ENCODE measurements at regions not wholly inside any gene's neighbourhood (a gene's known extent, or its start where the extent isn't known, plus 50 kb on each side); places are given as distances from the start of the nearest gene placed in this dataset.

GRCh38 chr18:56302156-56302555, 336.2 kb downstream of the TXNL1 start:
- no peak overlapping the region for H3K27ac ChIP-seq
- CTCF ChIA-PET: no interaction called here
- ATAC-seq (no peak), DNase-seq (ENCODE audit: low read depth in 1 of 2, low spot score in 1 of 2) (no peak), FAIRE-seq (no peak)
- POLR2A ChIA-PET: no interaction called here
- peaks cover 14% of the 10 kb centered on the region for H3K4me1 ChIP-seq
- no peak overlapping the region for H3K4me3 ChIP-seq
- no peak overlapping the region for H3K4me2 ChIP-seq
- 89% methylated on average over 10 of the region's 11 CpGs for WGBS (ENCODE audit: missing lambda C conversion rate)
- H3K9me3 ChIP-seq: no peaks in the 10 kb centered on the region
- TF ChIP-seq ZC3H11A (IDR thresholded peaks at IDR 0.05) (no peak), EHF (CRISPR knock-in tag; IDR thresholded peaks at IDR 0.05) (no peak), HEYL (CRISPR knock-in tag; IDR thresholded peaks at IDR 0.05) (no peak), ESRRA (IDR thresholded peaks at IDR 0.05; ENCODE audit: borderline replicate concordance, low read length) (no peak), RNF2 (IDR thresholded peaks at IDR 0.05; ENCODE audit: borderline replicate concordance, low read depth) (no peak), REST (IDR thresholded peaks at IDR 0.05) (no peak), FOSL2 (IDR thresholded peaks at IDR 0.05) (no peak), FOSL2 (CRISPR knock-in tag; IDR thresholded peaks at IDR 0.05) (no peak), POLR2AphosphoS2 (conservative IDR thresholded peaks at IDR 0.05; ENCODE audit: low read length) (no peak), ZNF302 (CRISPR knock-in tag; IDR thresholded peaks at IDR 0.05) (no peak), FOSB (CRISPR knock-in tag; IDR thresholded peaks at IDR 0.05) (no peak), RAD21 (conservative IDR thresholded peaks at IDR 0.05 in 1 of 2, IDR thresholded peaks at IDR 0.05 in 1 of 2) (no peak), EHMT2 (IDR thresholded peaks at IDR 0.05; ENCODE audit: low read depth) (no peak), GATA3 (IDR thresholded peaks at IDR 0.05; ENCODE audit: borderline replicate concordance) (no peak), ZFP36 (IDR thresholded peaks at IDR 0.05; ENCODE audit: borderline replicate concordance, partially characterized antibody) (no peak), NR3C1 (IDR thresholded peaks at IDR 0.05) (no peak), MAFK (IDR thresholded peaks at IDR 0.05; ENCODE audit: partially characterized antibody) (no peak), BCL3 (IDR thresholded peaks at IDR 0.05) (no peak), HOXB5 (CRISPR knock-in tag; IDR thresholded peaks at IDR 0.05) (no peak), JUNB (IDR thresholded peaks at IDR 0.05) (no peak)

- Histone ChIP-seq H3K4me2 (peak overlapping the region; percentile 48), H3K4me3 (no peak overlapping the region), H3K9me3 (no peaks in the 10 kb centered on the region), H3K27ac (peak overlapping the region; percentile 30 to 69; a peak in 3 of 6 replicates), H3K4me1 (peaks cover 14% of the 10 kb centered on the region)
- CTCF ChIA-PET: interaction anchor here (0.7 to 1.0 kb wide), 3 partner anchors 8 to 388 kb away, joined by 3 to 4 read pairs (median 3); no protein-coding TSS in a partner anchor
- no peak for FAIRE-seq
- no peak for DNase-seq (ENCODE audit: low read depth in 1 of 2, low spot score in 1 of 2)
- no peak for ATAC-seq
- no peak for TF ChIP-seq RCOR1 (IDR thresholded peaks at IDR 0.05; ENCODE audit: low read depth, low read length)
- POLR2A ChIA-PET: no interaction called here
- whole genome bisulfite sequencing (ENCODE audit: missing lambda C conversion rate): 43% methylated on average over 1 of the region's 1 CpG
Observed at GRCh38 chr18:56299740-56300139, 338.7 kb downstream of the TXNL1 start.

- DNase-seq (ENCODE audit: low read depth in 1 of 2, low spot score in 1 of 2) (peak; percentile 43 to 80), ATAC-seq (peak; percentile 91 to 97), FAIRE-seq (no peak)
- POLR2A ChIA-PET: no interaction called here
- WGBS (ENCODE audit: missing lambda C conversion rate): 5% methylated on average over 1 of the region's 1 CpG
- H3K4me1 ChIP-seq: peaks cover 14% of the 10 kb centered on the region
- peak overlapping the region; percentile 48 for H3K4me2 ChIP-seq
- CTCF ChIA-PET: interaction anchor here (0.9 to 1.4 kb wide), 3 partner anchors 9 to 277 kb away, joined by 3 to 4 read pairs (median 3); no protein-coding TSS in a partner anchor
- no peak overlapping the region for H3K4me3 ChIP-seq
- H3K27ac ChIP-seq: peak overlapping the region in 1 of 2 experiments; percentile 69; a peak in 2 of 6 replicates
- H3K9me3 ChIP-seq: no peaks in the 10 kb centered on the region
- TF ChIP-seq MAZ (IDR thresholded peaks at IDR 0.05; ENCODE audit: borderline replicate concordance, low read depth, low read length) (no peak), MAX (IDR thresholded peaks at IDR 0.05) (peak; percentile 24; the same call in 1 of the 2 replicates), ZNF302 (CRISPR knock-in tag; IDR thresholded peaks at IDR 0.05) (no peak), FOSL2 (IDR thresholded peaks at IDR 0.05) (no peak), FOSL2 (CRISPR knock-in tag; IDR thresholded peaks at IDR 0.05) (peak; percentile 83), FOSB (CRISPR knock-in tag; IDR thresholded peaks at IDR 0.05) (no peak), JUNB (IDR thresholded peaks at IDR 0.05) (peak; percentile 67), GATA3 (IDR thresholded peaks at IDR 0.05; ENCODE audit: borderline replicate concordance) (peak; percentile 45; the same call in 1 of the 2 replicates), RAD21 (conservative IDR thresholded peaks at IDR 0.05 in 1 of 2, IDR thresholded peaks at IDR 0.05 in 1 of 2) (peak; percentile 12 to 23; a peak in 1 of 5 replicates), MAFK (IDR thresholded peaks at IDR 0.05; ENCODE audit: partially characterized antibody) (peak; percentile 75), EHF (CRISPR knock-in tag; IDR thresholded peaks at IDR 0.05) (no peak), RARB (CRISPR knock-in tag; IDR thresholded peaks at IDR 0.05) (no peak), KDM5A (IDR thresholded peaks at IDR 0.05) (no peak), EHMT2 (IDR thresholded peaks at IDR 0.05; ENCODE audit: low read depth) (no peak), CTCF (IDR thresholded peaks at IDR 0.05) (peak; percentile 16; the same call in 1 of the 3 replicates), POLR2A (IDR thresholded peaks at IDR 0.05; ENCODE audit: low read length) (no peak), HDAC2 (IDR thresholded peaks at IDR 0.05) (no peak)
Observed at GRCh38 chr18:56298935-56299334, 339.5 kb downstream of the TXNL1 start.
